CD1c-positive myeloid dendritic cell (primary cell): ENCODE measurements at regions not wholly inside any gene's neighbourhood (a gene's known extent, or its start where the extent isn't known, plus 50 kb on each side); places are given as distances from the start of the nearest gene placed in this dataset.
A peak's percentile ranks its signal among the peaks of the same experiment; 100 is the strongest.

ENCODE experiments used
- DNase-seq: peaks from one replicate; pipeline ENCODE4 v3.0.0-alpha.2; 2016; ENCODE audit errors: extremely low spot score

DNA sequence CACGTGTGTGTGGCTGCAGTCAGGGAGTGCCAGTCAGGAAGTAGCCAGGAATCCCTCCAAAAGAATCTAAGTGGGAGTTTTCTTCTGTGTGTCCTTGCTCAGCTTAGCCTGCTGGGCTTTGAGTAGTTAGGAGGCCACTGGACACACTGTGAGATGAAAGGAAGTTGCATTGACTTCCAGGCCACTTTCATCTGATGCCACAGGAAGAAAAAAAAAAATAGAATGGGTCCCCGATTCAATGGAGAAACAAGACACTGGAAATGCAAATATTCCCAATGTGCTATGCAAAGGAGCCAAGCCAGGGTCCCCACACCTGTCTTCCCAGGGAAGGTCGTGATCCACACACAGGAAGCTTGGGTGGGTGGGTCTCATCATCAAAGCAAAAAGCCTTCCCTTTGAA is 95.6 kb upstream of the E2F8 start:
- DNase-seq: no peak

GRCh38 chr11:19332476-19332875 is 91.7 kb upstream of the E2F8 start:
- DNase-seq: no peak

DNA sequence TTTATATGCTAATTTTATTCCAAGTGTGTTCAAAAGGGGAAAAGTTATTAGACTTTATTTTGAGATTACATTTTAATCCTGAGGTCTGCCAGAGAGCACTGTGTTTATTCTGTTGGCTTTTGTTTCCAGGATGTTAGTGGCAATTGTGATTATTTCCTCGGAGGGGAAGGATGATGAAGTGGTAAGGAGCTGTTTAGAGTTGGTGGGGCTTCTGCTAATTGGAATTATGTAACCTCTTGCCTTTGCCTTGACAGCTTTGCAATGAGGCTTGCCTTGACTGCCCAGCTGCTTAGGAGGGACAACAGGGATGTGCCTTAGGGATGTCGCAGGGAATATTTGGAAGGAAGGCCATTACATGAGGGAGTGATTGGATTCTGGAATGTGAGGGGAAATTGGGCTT is 89.7 kb upstream of the E2F8 start:
- no peak for DNase-seq

GRCh38 chr11:19329970-19330369 is 89.2 kb upstream of the E2F8 start:
- DNase-seq: no peak

DNA sequence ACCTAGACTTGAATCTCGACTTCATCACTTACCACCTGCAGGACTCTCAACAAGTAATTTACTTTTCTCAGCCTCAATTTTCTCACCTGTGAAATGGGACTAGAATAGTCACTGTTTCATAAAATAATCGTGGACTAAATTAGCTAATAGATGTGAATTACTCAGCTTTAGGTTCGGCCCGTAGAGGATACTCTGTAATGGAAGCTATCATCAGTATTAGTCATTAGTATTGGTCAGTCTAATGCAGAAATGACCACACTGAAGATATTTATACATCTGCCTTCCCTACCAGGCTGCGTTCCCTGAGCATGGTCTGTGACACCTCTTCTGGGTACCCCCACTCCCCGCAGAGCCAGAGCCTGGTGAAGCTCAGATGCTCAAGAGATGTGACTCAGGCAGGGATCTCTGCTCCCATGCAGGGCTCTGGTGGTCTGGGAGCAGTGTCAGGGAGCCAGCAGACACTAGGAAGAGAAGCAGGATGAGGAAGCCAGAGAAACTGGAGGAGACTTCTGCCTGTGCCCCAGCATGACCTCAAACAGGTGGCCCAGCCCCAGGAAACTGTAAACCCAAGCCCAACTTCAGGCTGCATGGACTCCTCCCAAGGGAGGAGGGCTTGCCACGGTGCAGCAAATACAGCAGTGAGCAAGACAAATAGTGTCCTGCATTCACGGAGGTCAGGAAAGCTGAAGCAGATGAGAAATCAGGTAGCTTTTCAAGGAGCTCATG is 88.0 kb upstream of the E2F8 start:
- DNase-seq: no peak

- no peak for DNase-seq
These were observed 86.5 kb upstream of the E2F8 start for GRCh38 chr11:19327280-19327679.

DNA sequence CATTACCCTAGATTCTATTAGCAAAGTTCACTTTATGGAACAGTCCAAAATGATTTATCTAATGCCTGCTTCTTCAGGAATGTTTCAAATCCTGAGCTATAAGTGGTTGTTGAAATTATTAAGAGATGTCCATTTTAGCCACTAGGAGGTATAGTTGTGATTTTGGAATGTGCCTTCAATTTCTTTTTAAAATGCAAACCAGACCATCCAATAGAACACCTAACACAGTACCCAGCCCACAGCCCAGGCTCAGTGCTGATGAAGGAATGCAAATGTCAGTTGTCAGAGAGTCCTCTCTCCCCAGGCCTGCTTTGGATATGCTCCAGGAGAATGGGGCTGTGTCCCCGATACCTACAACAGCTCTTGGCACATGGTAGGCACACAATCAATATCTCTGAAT is 85.8 kb upstream of the E2F8 start:
- DNase-seq: no peak

DNA sequence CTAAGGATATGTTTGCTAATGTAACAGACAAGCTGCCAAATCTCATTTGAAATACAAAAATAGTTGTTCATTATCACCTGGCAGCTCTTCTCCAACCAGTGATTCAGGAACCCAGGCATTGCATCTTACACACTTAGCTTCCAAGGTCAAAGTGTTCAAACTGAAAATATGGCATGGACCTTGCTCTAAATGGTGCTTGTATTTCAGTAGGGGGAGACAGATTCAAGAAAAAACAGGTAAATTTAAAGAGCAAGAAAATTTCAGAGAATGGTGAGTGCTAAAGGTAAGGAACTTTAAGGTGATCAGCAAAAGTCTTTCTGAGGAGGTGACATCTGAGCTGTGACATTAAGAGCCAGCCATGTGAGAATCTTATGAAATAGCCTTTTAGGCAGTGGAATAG is 82.8 kb upstream of the E2F8 start:
- DNase-seq: no peak

DNA sequence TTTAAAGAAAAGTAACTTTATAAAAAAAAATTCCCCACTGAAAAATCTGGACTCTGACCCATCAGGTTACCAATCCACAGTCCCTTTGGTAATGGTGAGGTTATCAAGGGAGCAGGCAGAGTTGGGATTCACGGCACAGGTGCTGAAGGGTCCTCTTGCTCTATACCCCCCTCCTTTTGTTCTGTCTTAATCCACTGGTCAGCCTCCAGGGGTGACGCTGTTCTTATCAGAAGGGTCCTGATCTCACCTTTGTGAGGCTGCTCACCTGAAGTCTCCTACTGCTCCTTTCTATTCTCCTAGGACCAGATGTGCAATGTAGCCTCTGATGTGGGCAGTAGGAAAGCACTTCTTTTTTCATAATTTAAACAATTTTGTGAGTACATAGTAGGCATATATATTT is 80.6 kb upstream of the E2F8 start:
- no peak for DNase-seq

GRCh38 chr11:19320827-19321226 is 80.1 kb upstream of the E2F8 start:
- no peak for DNase-seq

GRCh38 chr11:19316434-19316833 is 75.7 kb upstream of the E2F8 start:
- DNase-seq: no peak

- DNase-seq: no peak
These were observed 74.8 kb upstream of the E2F8 start for GRCh38 chr11:19315511-19315910.

- DNase-seq: no peak
These were observed 72.4 kb upstream of the E2F8 start for GRCh38 chr11:19313140-19313539.

DNA sequence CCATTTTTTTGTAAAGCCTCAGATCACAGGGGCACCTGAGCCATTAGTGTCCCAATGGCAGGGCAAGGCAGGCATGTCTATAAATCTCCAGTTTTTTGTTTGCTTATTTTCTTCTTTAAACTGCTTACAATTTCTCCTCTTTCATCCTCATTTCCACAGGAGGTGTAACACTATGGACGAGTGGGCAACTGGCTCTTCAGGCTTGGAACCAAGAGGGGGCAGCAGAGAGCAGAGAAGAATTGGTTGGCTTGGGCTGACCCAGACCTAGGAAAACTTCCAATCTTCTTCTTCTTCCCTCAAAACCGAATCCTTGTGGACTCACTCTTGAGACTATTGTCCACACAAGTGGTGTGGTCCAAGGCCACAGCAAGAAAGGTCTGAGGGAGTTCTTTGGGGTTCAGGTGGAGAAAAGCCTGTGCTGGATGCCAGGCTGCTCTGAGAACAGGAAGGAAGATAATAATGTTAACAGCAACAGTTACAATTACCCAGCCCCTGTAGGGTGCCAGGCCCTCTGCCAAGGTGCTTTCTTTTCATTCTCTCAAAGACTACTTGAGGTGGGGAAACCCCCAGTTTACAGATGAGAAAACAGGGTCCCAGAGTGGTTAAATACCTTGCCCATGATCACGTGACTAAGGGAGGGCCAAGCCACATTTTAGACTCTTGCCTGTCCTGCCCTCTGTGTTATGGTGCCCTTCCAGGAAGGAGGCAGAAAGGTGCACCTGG is 70.7 kb upstream of the E2F8 start:
- peak; percentile 39 for DNase-seq

DNA sequence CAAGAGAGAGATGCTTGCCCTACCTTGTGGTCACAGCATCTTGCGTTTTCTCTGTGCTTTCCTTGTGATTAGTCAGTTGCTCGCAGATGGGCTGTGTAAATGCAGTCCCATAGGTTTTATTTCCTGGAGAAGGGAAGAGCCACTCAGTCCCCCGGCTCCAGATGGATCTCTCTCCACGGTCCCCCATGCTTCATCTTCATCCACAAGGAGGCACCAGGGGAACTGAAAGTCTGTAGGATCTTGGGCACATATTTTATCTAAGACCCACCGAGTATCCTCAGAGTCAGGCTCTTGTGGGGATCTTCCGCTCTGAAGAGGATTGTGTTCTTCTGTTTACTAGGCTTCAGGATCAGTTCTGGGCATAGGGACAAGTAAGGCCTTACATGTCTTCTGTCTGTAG is 66.8 kb upstream of the E2F8 start:
- no peak for DNase-seq

GRCh38 chr11:19306179-19306944 is 65.6 kb upstream of the E2F8 start:
- DNase-seq: no peak

DNA sequence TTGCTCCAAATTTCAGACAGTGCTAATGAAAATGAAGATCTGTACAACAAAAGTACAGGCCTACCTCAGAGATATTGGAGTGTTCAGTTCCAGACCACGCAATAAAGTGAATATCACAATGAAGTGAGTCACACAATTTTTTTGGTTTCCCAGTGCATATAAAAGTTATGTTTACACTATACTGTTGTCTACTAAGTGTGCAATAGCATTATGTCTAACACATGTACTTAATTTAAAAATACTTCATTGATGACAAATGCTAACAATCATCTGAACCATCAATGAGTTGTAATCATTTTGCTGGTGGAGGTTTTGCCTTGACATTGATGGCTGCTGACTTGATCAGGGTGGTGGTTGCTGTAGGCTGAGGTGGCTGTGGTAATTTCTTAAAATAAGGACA is 60.6 kb upstream of the E2F8 start:
- DNase-seq: no peak

- no peak for DNase-seq
These were observed 53.7 kb upstream of the E2F8 start for GRCh38 chr11:19294444-19294843.

DNA sequence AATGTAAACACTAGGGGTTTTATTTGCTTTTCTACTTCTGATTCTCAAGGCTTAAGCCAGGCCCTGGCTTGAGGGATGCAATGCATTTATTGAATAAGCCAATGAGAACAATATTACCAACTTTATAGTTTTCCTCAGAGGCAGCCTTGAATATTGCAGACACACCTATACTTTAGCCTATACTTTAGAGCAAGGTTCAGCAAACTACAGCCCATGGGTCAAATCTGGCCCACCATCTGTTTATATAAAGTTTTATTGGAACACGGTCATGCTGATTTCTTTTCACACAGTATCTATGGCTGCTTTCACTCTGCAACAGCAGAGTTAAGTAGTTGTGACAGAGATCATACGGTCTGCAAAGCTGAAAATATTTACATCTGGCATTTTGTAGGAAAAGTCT is 50.3 kb upstream of the E2F8 start:
- DNase-seq: no peak
